Esophagus muscularis mucosa (tissue), 4 donors: ENCODE measurements at regions not wholly inside any gene's neighbourhood (a gene's known extent, or its start where the extent isn't known, plus 50 kb on each side); places are given as distances from the start of the nearest gene placed in this dataset.

Source experiments
- DNase-seq: peaks from one replicate; pipeline ENCODE4 v3.0.0-alpha.2; 2017; ENCODE audit errors: extremely low spot score
- H3K27ac ChIP-seq, 4 donors: fragments of 200-600 bp; sonication (generic); replicated peaks in 1 of 4; 1 replicate in 3 of 4; 2 replicates in 1 of 4; pipeline ENCODE4 v1.5.1; 2016 to 2019; ENCODE audit warnings: mild to moderate bottlenecking in 1 of 4
- H3K27me3 ChIP-seq, 4 donors: fragments of 200-600 bp; sonication (generic); one replicate each; pipeline versions ENCODE4 v1.5.1 to v1.6.0; 2016 to 2019
- H3K36me3 ChIP-seq, 4 donors: fragments of 200-600 bp; sonication (generic); one replicate each; pipeline ENCODE4 v1.5.1; 2016 to 2019
- H3K4me1 ChIP-seq, 4 donors: fragments of 200-600 bp; sonication (generic); one replicate each; pipeline ENCODE4 v1.5.1; 2016 to 2019
- H3K4me3 ChIP-seq, 4 donors: fragments of 200-600 bp; sonication (generic); 1 replicate in 2 of 4; 2 replicates in 2 of 4; pipeline ENCODE4 v1.5.1; 2016 to 2019; ENCODE audit warnings: mild to moderate bottlenecking in 4 of 4, moderate library complexity in 1 of 4
- H3K9me3 ChIP-seq, 4 donors: fragments of 200-600 bp; sonication (generic); 1 replicate in 3 of 4; 2 replicates in 1 of 4; pipeline ENCODE4 v1.5.1; 2016 to 2019
- EP300 ChIP-seq: sonication (generic); formaldehyde crosslinking; IDR thresholded peaks from one replicate; pipeline ENCODE4 v1.6.1; 2017; ENCODE audit warnings: antibody characterized with exemption
- POLR2A ChIP-seq: fragments of 450-650 bp; IDR thresholded peaks from one replicate; pipeline ENCODE4 v1.6.1; 2017; ENCODE audit warnings: antibody characterized with exemption, moderate library complexity, mild to moderate bottlenecking, low read depth
- POLR2AphosphoS5 ChIP-seq, 2 donors: sonication (generic); formaldehyde crosslinking; IDR thresholded peaks; one replicate each; pipeline ENCODE4 v1.6.1; 2017; ENCODE audit warnings: antibody characterized with exemption in 2 of 2
- WGBS: methylation state at CpG from one replicate; pipeline ENCODE4 v1.1.5; 2018; 5-methylcytosine and 5-hydroxymethylcytosine counted together
- intact Hi-C: fragments of 100-400 bp; cut with DNase I; formaldehyde crosslinking; loops from one replicate; pipeline ENCODE4 v1.15.1; 2023
- TF ChIP-seq, protein P1 (sequence below), 3 experiments: fragments of 200-600 bp in 2 of 3; fragments of 450-650 bp in 1 of 3; sonication (generic) in 2 of 3; IDR thresholded peaks; one replicate each; pipeline ENCODE4 v1.5.1; 2017 to 2019; ENCODE audit warnings: antibody characterized with exemption in 3 of 3, mild to moderate bottlenecking in 2 of 3, moderate library complexity in 1 of 3

DNA sequence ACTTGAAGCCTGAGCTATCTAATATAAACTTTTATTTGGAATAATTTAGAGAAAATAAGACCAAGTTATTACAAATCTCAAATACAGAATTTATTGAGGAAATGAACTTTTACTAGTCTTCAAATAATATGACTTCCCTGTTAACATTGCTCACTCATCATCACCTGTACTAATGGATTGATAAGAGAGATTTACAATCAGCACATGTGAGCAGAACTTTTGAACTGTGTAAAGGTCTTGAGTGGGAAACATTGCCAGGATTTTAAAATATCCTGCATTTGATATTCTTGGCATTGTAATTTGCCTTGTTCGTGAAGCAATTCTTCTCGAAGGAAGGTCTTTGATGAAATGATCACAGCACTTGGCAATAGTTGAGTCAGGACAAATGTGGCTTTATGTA is 111.9 kb downstream of the FGF9 start:
- DNase-seq: no peak
- TF ChIP-seq POLR2A: no peak
- TF ChIP-seq, protein P1, sequence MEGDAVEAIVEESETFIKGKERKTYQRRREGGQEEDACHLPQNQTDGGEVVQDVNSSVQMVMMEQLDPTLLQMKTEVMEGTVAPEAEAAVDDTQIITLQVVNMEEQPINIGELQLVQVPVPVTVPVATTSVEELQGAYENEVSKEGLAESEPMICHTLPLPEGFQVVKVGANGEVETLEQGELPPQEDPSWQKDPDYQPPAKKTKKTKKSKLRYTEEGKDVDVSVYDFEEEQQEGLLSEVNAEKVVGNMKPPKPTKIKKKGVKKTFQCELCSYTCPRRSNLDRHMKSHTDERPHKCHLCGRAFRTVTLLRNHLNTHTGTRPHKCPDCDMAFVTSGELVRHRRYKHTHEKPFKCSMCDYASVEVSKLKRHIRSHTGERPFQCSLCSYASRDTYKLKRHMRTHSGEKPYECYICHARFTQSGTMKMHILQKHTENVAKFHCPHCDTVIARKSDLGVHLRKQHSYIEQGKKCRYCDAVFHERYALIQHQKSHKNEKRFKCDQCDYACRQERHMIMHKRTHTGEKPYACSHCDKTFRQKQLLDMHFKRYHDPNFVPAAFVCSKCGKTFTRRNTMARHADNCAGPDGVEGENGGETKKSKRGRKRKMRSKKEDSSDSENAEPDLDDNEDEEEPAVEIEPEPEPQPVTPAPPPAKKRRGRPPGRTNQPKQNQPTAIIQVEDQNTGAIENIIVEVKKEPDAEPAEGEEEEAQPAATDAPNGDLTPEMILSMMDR (IDR thresholded peaks at IDR 0.05): no peak
- TF ChIP-seq POLR2AphosphoS5 (IDR thresholded peaks at IDR 0.05): no peak
- intact Hi-C loops: no loop called here
- Histone ChIP-seq H3K9me3 (peaks cover 0 to 13% (median 11%) of the 10 kb centered on the region in 4 donors), H3K36me3 (no peaks in the 10 kb centered on the region), H3K4me3 (no peak overlapping the region), H3K27me3 (no peaks in the 10 kb centered on the region), H3K4me1 (no peaks in the 10 kb centered on the region), H3K27ac (no peak overlapping the region)
- 91% methylated on average over 2 of the region's 2 CpGs for WGBS

DNA sequence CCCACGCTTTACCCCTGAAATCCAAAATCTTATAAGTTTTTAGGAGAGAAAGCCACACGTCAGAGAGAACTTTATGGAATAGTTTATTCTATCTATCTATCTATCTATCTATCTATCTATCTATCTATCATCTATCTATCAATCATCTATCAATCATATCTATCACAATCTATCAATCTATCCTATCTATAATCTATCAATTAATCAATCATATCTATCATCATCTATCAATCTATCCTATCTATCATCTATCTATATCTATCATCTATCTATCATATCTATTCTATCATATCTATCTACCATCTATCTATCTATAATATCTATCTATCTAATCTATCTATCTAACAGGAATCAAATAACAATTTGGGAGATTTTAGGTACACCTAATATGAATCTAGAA is 115.1 kb downstream of the FGF9 start:
- Histone ChIP-seq H3K4me1 (no peaks in the 10 kb centered on the region), H3K4me3 (no peak overlapping the region), H3K36me3 (no peaks in the 10 kb centered on the region), H3K9me3 (no peaks in the 10 kb centered on the region), H3K27ac (no peak overlapping the region), H3K27me3 (no peaks in the 10 kb centered on the region)
- 89% methylated on average over 2 of the region's 2 CpGs for WGBS
- DNase-seq: no peak
- intact Hi-C loops: no loop called here
- TF ChIP-seq POLR2A (no peak), EP300 (no peak), POLR2AphosphoS5 (IDR thresholded peaks at IDR 0.05) (no peak)
- TF ChIP-seq, protein P1 (IDR thresholded peaks at IDR 0.05): no peak

DNA sequence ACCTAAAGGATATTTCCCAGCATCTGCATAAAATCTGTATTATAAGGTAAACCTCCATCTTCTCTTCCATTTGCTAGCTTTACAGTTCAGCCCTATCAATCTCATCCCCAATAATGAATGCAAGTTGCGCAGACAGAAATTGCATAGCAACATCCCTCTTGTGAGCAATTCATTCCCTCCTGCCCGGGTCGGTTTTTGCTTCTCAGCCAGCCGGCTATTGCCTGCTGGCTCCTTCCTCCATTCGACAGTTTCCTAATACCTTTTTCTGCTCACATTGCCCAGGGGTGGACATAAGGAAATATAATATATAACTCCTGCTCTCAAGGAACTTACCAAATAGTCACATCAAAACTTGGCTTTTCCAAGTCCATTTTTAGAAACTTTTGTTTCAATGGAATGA is 125.2 kb downstream of the FGF9 start:
- no peaks in the 10 kb centered on the region for H3K36me3 ChIP-seq
- TF ChIP-seq EP300 (no peak), POLR2AphosphoS5 (IDR thresholded peaks at IDR 0.05) (no peak)
- no peak overlapping the region for H3K27ac ChIP-seq
- 69% methylated on average over 5 of the region's 5 CpGs for WGBS
- H3K4me1 ChIP-seq: no peaks in the 10 kb centered on the region
- H3K27me3 ChIP-seq: no peaks in the 10 kb centered on the region
- H3K9me3 ChIP-seq: no peaks in the 10 kb centered on the region
- intact Hi-C loops: no loop called here
- DNase-seq: no peak
- H3K4me3 ChIP-seq: no peak overlapping the region

DNA sequence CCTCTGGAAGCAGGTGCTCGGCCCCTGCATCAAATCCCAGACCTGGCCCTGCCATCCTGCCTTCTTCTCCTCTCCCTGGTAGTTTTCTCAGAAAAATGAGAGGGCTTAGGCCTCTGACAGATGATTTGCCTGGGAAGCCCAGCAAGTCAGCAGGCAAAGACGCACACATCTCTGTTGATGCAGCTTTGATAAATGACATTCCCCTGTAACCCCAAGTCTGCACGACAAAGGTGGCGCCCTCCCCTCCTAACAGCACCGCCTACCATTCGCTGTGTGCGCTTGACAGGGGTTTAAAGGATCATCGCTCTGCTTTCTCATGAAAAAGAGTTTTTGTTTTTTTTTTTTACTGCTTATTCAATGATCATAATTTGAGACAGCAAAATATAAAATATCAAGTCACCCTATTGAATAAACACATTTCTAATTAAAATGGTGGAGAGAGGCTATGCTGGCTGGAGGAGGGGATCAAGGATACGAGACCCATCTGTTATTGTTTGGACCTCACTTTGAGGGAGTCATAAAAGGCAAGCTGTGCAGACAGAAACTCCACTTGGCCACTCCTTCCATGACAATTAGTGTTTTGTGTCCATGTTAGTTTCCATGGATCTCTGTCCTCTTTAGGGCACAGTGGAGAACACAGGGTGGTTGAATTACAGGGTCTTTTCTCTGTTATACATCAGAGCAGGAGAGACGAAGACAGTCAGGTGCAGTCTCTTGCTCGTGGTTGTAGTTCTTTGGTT is 126.1 kb downstream of the FGF9 start:
- TF ChIP-seq, protein P1 (IDR thresholded peaks at IDR 0.05): no peak
- TF ChIP-seq POLR2A (no peak), EP300 (no peak), POLR2AphosphoS5 (IDR thresholded peaks at IDR 0.05) (no peak)
- Histone ChIP-seq H3K36me3 (no peaks in the 10 kb centered on the region), H3K4me1 (no peaks in the 10 kb centered on the region), H3K9me3 (no peaks in the 10 kb centered on the region), H3K4me3 (no peak overlapping the region), H3K27ac (no peak overlapping the region), H3K27me3 (no peaks in the 10 kb centered on the region)
- DNase-seq: peak; percentile 87
- intact Hi-C loops: no loop called here
- WGBS: 78% methylated on average over 11 of the region's 11 CpGs

DNA sequence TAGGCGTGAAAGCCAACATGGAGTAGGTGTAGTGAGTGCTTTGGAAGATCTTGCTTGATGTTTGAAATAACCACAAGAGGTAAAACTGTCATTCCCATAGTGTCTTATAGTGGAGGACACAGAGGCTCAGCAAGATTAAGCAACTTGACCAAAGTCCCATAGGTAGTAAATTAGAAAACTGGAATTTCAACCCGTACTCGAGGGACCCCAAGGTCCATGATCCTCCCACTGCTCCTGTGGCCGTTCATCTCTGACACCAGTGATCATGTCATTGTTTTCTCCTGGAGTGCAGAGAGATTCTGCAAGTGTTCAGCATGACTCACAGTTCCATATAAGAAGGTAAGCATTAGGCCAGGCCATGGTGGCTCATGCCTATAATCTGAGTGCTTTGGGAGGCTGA is 126.9 kb downstream of the FGF9 start:
- H3K27ac ChIP-seq: no peak overlapping the region
- TF ChIP-seq POLR2A: no peak
- TF ChIP-seq, protein P1 (IDR thresholded peaks at IDR 0.05): no peak
- no peak for TF ChIP-seq POLR2AphosphoS5 (IDR thresholded peaks at IDR 0.05)
- no peak for TF ChIP-seq EP300
- no peak overlapping the region for H3K4me3 ChIP-seq
- WGBS: 85% methylated on average over 4 of the region's 4 CpGs
- no peak for DNase-seq
- H3K9me3 ChIP-seq: no peaks in the 10 kb centered on the region
- H3K4me1 ChIP-seq: no peaks in the 10 kb centered on the region
- no peaks in the 10 kb centered on the region for H3K36me3 ChIP-seq
- H3K27me3 ChIP-seq: no peaks in the 10 kb centered on the region
- intact Hi-C loops: no loop called here
